RWPE1 (cell line): ENCODE measurements at regions not wholly inside any gene's neighbourhood (a gene's known extent, or its start where the extent isn't known, plus 50 kb on each side); places are given as distances from the start of the nearest gene placed in this dataset.

Experiments used
- CTCF ChIA-PET: fragments of 350-600 bp; sonication (Branson Sonifier 250); formaldehyde crosslinking; extraction: SDS; loops from one replicate; lab custom pipeline; 2021; lab: Yijun Ruan, JAX
- POLR2A ChIA-PET: fragments of 400-600 bp; formaldehyde crosslinking; extraction: SDS; loops from one replicate; lab custom pipeline; 2020; ENCODE audit warnings: antibody characterized with exemption; ENCODE audit not compliant: low non-redundant PET; lab: Yijun Ruan, JAX
- DNase-seq: peaks from one replicate; pipeline ENCODE4 v3.0.0; 2012; ENCODE audit warnings: low spot score
- H3K27ac ChIP-seq: fragments of 450-650 bp; 2 replicates; pipeline ENCODE4 v1.5.1; 2017
- CTCF ChIP-seq: fragments of 450-650 bp; conservative IDR thresholded peaks from 2 replicates; pipeline ENCODE4 v1.5.1; 2017; ENCODE audit warnings: low read depth, mild to moderate bottlenecking

DNA sequence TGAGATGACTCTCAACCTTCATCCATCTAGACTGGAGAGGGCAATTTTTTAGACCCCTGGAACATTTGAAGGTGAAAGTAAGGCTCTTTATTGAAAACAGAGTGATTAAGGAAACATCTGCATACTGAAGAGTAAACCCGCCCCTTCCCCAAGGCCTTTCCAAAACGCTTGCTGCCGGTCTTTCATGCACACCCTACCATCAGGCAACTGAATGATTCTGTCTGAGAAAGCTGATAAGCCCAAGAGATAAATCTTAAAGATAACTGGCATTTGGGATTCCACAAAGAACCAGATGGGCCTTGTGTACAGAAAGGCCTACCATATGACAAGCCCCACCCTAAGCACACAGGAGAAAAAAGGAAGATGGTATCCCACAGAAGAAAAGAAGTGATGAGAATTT, 54.4 kb upstream of the PIK3R1 start:
- no peak for DNase-seq
- POLR2A ChIA-PET: no interaction called here
- no peak overlapping the region for H3K27ac ChIP-seq
- no peak for TF ChIP-seq CTCF
- CTCF ChIA-PET: interaction anchor here (0.7 kb wide), 1 partner anchor 17 kb away, joined by 8 read pairs; no protein-coding TSS in a partner anchor

DNA sequence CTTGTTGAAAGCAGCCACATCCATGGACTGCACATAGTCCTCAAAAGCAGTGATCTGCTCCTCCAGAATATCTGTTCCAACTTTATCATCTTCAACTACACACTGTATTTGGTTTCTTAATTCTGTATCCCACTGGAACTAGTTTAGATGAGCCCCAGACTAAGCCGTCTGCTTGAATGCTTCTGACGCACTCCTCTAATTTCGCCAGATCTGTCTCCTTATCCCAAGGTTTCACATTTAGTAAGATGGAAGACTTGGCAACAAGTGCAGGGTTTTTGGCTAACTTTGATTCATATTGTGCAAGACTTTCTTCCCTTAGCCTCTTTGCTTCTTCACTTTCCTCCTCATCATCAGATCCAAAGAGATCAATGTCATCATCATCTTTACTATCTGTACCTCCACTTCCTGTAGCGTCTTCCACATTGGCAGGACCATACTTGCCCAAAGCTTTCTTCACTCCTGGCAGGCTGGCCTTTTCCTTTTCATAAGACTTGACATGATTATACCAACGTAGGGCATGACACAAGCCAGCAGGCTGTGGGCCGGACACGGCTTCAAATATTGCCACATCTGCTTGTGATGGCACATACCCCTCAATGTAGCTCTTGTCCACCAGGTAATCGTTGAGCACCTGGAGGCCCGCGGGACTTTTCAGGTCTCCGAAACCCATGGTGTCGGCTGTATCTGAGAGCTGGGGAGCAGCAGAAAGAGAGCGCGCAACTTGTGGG, 56.2 kb upstream of the PIK3R1 start:
- no peak for TF ChIP-seq CTCF
- CTCF ChIA-PET: interaction anchor here (0.8 kb wide), 1 partner anchor 11 kb away, joined by 4 read pairs; no protein-coding TSS in a partner anchor
- POLR2A ChIA-PET: no interaction called here
- no peak for DNase-seq
- H3K27ac ChIP-seq: no peak overlapping the region

DNA sequence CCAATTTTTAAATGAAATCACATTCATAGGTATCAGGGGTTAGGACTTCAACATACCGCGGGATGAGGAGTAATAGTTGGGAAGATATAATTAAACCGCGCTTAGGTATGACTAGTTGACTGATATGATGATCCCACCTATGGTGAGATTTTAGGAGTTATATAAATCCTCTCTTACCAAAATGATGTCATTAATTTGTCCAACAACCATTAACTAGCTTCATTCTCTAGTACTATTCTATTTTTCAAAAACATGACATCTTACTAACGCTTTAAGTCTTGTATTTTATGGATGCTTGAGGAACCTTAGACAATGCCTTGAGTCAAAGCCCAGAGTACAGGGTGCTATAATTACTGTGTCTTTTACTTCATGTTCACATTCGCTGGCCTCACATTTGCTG, 59.6 kb upstream of the PIK3R1 start:
- no peak overlapping the region for H3K27ac ChIP-seq
- POLR2A ChIA-PET: no interaction called here
- no peak for TF ChIP-seq CTCF
- CTCF ChIA-PET: no interaction called here
- DNase-seq: no peak

GRCh38 chr5:68154119-68154857, 61.3 kb upstream of the PIK3R1 start:
- ChIA-PET CTCF (interaction anchor here (0.6 to 0.8 kb wide), 2 partner anchors 19 to 47 kb away, joined by 3 to 4 read pairs; no protein-coding TSS in a partner anchor), POLR2A (no interaction called here)
- TF ChIP-seq CTCF: no peak
- DNase-seq: no peak
- H3K27ac ChIP-seq: no peak overlapping the region

- TF ChIP-seq CTCF: no peak
- ChIA-PET CTCF (interaction anchor here (0.6 kb wide), 1 partner anchor 201 kb away, joined by 4 read pairs; no protein-coding TSS in a partner anchor), POLR2A (no interaction called here)
- DNase-seq: no peak
- H3K27ac ChIP-seq: no peak overlapping the region
Measured at GRCh38 chr5:68151812-68152211, 63.7 kb upstream of the PIK3R1 start.

DNA sequence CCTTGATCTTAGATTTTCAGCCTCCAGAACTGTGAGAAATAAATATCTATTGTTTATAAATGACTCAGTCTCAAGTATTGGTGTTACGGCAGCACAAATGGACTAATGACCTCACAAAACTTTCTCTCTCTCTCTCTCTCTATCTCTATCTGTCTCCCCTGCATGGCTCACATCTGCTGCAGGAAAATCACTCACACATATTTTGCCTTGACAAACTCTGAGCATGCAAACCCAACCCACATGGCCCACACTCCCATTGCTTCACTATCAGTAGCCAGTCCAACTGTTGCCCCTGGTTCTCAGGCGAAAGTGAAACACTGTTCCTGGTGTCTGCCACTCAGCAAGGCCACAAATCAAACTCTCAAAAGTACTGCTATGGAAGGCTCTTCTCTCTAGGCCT, 66.4 kb upstream of the PIK3R1 start:
- TF ChIP-seq CTCF: no peak
- CTCF ChIA-PET: no interaction called here
- no peak overlapping the region for H3K27ac ChIP-seq
- DNase-seq: no peak
- POLR2A ChIA-PET: no interaction called here
